Psoas muscle (tissue), 7 donors: ENCODE measurements at regions not wholly inside any gene's neighbourhood (a gene's known extent, or its start where the extent isn't known, plus 50 kb on each side); places are given as distances from the start of the nearest gene placed in this dataset.

Experiments used
- ATAC-seq, 4 donors: fragments of 200-7000 bp; cut with Tn5 transposase; one replicate each; pipeline ENCODE4 v1.9.1; 2020; ENCODE audit warnings: moderate library complexity in 3 of 4, mild to moderate bottlenecking in 2 of 4
- DNase-seq, 2 donors: peaks; one replicate each; pipeline ENCODE4 v3.0.0-alpha.2; 2020
- H3K27ac ChIP-seq: fragments of 200-600 bp; one replicate; pipeline ENCODE4 v1.8.0; 2022
- H3K27me3 ChIP-seq, 3 donors: fragments of 200-600 bp in 1 of 3; one replicate each; pipeline versions ENCODE4 v1.6.1 to v1.8.0; 2013 to 2022; ENCODE audit warnings: low read length in 2 of 3, mild to moderate bottlenecking in 2 of 3, moderate library complexity in 1 of 3; ENCODE audit not compliant: insufficient read depth in 3 of 3
- H3K36me3 ChIP-seq, 2 donors: fragments of 200-600 bp in 1 of 2; one replicate each; pipeline versions ENCODE4 v1.6.1 to v1.8.0; 2013 to 2022; ENCODE audit warnings: low read depth in 1 of 2, mild to moderate bottlenecking in 1 of 2, moderate library complexity in 1 of 2; ENCODE audit not compliant: insufficient read depth in 1 of 2
- H3K4me1 ChIP-seq: fragments of 200-600 bp; one replicate; pipeline ENCODE4 v1.8.0; 2022
- H3K4me3 ChIP-seq: fragments of 200-600 bp; one replicate; pipeline ENCODE4 v1.8.0; 2022; ENCODE audit warnings: mild to moderate bottlenecking
- H3K9me3 ChIP-seq: fragments of 200-600 bp; one replicate; pipeline ENCODE4 v1.8.0; 2022
- CTCF ChIP-seq: fragments of 200-600 bp; IDR thresholded peaks from one replicate; pipeline ENCODE4 v1.8.0; 2022; ENCODE audit warnings: antibody characterized with exemption
- WGBS, 3 donors: extraction: QIAGEN DNeasy Blood & Tissue Kit; methylation state at CpG; one replicate each; pipeline versions ENCODE4 v1.1.6 to v1.1.7; 2013; 5-methylcytosine and 5-hydroxymethylcytosine counted together
- intact Hi-C, 2 donors: fragments of 100-400 bp; cut with DNase I; formaldehyde crosslinking; loops; one replicate each; pipeline versions ENCODE4 v1.11.0 to v1.14.2; 2022
- donor health status: healthy with polysubstance abuse.
- donor health status: DM: no; HTN: no; CAD: no; lungs with moderate emphysema.
- donor health status: Bipolar disorder and iron deficiency.
- donor health status: healthy.
- donor health status: DM: yes; HTN: yes; CAD: no.
- donor health status: DM: no; HTN: no; CAD: no.
- donor health status: DM: yes; HTN: yes; CAD: no.

GRCh38 chr9:104280178-104280560, 186.1 kb downstream of the SMC2 start:
- TF ChIP-seq CTCF = no peak
- no peak overlapping the region for H3K27ac ChIP-seq
- no peak overlapping the region for H3K4me3 ChIP-seq
- no peaks in the 10 kb centered on the region for H3K9me3 ChIP-seq
- H3K4me1 ChIP-seq = no peaks in the 10 kb centered on the region
- H3K36me3 ChIP-seq = no peaks in the 10 kb centered on the region
- no peak for DNase-seq
- intact Hi-C loops = no loop called here
- 75 to 82% (median 81%) methylated on average over 3 of the region's 3 CpGs for WGBS, 3 donors
- no peaks in the 10 kb centered on the region for H3K27me3 ChIP-seq
- ATAC-seq = no peak

GRCh38 chr9:104280711-104281110, 186.6 kb downstream of the SMC2 start:
- DNase-seq = no peak
- no peak overlapping the region for H3K27ac ChIP-seq
- no peaks in the 10 kb centered on the region for H3K36me3 ChIP-seq
- no peak for TF ChIP-seq CTCF
- intact Hi-C loops = no loop called here
- no peaks in the 10 kb centered on the region for H3K9me3 ChIP-seq
- ATAC-seq = no peak
- no peak overlapping the region for H3K4me3 ChIP-seq
- no peaks in the 10 kb centered on the region for H3K27me3 ChIP-seq
- WGBS, 3 donors = 84 to 96% (median 85%) methylated on average over 1 of the region's 1 CpG
- no peaks in the 10 kb centered on the region for H3K4me1 ChIP-seq

GRCh38 chr9:104286187-104286586, 192.1 kb downstream of the SMC2 start:
- WGBS, 3 donors = 77 to 83% (median 78%) methylated on average over 1 of the region's 1 CpG
- no peak overlapping the region for H3K4me3 ChIP-seq
- no peak for DNase-seq
- H3K27ac ChIP-seq = no peak overlapping the region
- H3K9me3 ChIP-seq = no peaks in the 10 kb centered on the region
- ATAC-seq = no peak
- H3K36me3 ChIP-seq = no peaks in the 10 kb centered on the region
- no peaks in the 10 kb centered on the region for H3K4me1 ChIP-seq
- no peak for TF ChIP-seq CTCF
- H3K27me3 ChIP-seq = no peaks in the 10 kb centered on the region
- intact Hi-C loops = no loop called here

- Histone ChIP-seq H3K9me3 (no peaks in the 10 kb centered on the region), H3K27ac (no peak overlapping the region), H3K36me3 (no peaks in the 10 kb centered on the region), H3K4me3 (no peak overlapping the region), H3K27me3 (no peaks in the 10 kb centered on the region), H3K4me1 (no peaks in the 10 kb centered on the region)
- DNase-seq = no peak
- ATAC-seq = no peak
- TF ChIP-seq CTCF = no peak
- intact Hi-C loops = no loop called here
- WGBS, 3 donors = 41 to 59% (median 52%) methylated on average over 2 of the region's 2 CpGs
Measured at GRCh38 chr9:104286799-104287198, 192.7 kb downstream of the SMC2 start.

GRCh38 chr9:104287253-104287878, 193.3 kb downstream of the SMC2 start:
- no peaks in the 10 kb centered on the region for H3K9me3 ChIP-seq

More at GRCh38 chr9:104287253-104287878, 193.3 kb downstream of the SMC2 start:
- no peak overlapping the region for H3K27ac ChIP-seq
- no peaks in the 10 kb centered on the region for H3K27me3 ChIP-seq
- DNase-seq = no peak
- 59 to 66% (median 59%) methylated on average over 5 of the region's 5 CpGs for WGBS, 3 donors
- ATAC-seq = no peak
- no peaks in the 10 kb centered on the region for H3K36me3 ChIP-seq
- intact Hi-C loops = no loop called here
- H3K4me3 ChIP-seq = no peak overlapping the region
- TF ChIP-seq CTCF = no peak
- no peaks in the 10 kb centered on the region for H3K4me1 ChIP-seq
